Stimulated activated CD4-positive, alpha-beta T cell treated with anti-CD3 and anti-CD28 coated beads, Interleukin-12 subunit alpha, Interleukin-12 subunit beta, amount 100 ng/mL, for 24 hours (primary cell): ENCODE measurements at regions not wholly inside any gene's neighbourhood (a gene's known extent, or its start where the extent isn't known, plus 50 kb on each side); places are given as distances from the start of the nearest gene placed in this dataset.

Source experiments
- DNase-seq, 2 experiments: peaks; one replicate each; pipeline ENCODE4 v3.0.0-alpha.2; 2020; ENCODE audit warnings: low read depth in 2 of 2

DNA sequence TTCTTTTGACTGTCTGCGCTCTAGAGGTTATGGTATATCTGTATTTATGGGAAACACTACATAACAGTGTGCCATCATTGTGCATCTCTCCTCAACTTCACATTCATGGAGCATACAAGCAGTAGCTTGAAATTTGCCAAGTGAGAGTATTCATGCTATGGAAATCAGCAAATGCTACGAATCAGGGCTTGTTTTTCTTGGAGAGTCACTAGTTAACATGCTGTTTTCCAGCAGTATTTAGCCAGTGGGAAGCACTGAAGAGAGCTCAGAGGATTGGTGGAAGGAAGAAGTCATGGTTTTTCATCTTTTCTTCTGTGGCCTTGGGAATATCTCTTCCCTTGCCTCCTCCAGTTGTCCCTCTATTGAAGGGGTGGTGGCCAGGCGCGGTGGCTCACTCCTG is 303.0 kb downstream of the PSAT1 start:
- DNase-seq = no peak

GRCh38 chr9:78601957-78602565 is 305.1 kb downstream of the PSAT1 start:
- DNase-seq = peak in 1 of 2 experiments; percentile 1

GRCh38 chr9:78605041-78606000 is 308.4 kb downstream of the PSAT1 start:
- no peak for DNase-seq

DNA sequence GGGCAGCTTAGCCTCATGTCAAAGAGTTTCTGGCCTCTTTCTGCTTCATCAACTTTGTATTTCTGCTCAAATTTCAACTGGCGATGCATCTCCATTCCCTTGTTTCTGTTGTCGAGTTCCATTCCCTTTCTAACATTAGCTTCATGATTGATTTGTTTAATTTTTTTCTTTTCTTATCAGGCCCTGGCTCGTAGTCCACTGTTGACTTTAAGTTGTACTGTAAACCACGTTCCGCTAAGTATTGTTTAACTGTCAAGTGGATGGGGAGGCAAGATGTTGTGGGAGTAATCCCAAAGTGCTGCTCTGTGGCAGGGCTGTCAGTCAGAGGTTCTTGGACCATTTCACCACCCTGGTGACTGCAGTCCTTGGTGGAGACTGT is 309.1 kb downstream of the PSAT1 start:
- no peak for DNase-seq

DNA sequence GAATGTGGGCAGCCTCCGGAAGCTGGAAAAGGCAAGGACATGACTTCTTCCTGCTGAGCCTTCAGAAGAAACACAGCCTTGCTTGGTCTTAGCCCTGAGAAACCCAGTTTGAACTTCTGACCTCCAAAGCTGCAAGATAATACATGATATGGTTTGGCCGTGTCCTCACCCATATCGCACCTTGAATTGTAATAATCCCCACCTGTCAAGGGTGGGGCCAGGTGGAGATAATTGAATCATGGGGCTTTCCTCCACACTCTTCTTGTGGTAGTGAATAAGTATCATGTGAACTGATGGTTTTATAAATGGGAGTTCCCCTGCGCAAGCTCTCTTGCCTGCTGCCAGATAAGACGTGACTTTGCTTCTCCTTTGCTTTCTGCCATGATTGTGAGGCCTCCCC is 310.9 kb downstream of the PSAT1 start:
- DNase-seq = no peak

DNA sequence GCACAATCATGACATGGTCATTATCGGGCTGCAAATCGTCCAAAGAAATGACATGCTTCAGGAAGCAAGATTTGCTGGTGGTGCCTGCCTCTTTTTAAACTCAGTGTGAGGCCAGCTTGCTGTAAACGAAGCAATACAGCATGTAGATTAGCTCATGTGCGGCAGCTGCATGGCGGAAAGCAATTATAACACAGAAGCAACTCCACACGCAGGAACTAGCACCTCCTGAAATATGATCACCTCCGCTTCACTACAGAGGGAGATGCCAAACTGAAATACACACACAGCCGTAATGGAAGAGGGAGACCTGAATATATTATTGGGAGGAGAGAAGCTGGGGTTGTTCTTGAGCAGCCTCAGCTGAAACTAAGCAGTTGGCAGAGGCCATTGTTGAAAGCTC is 312.5 kb downstream of the PSAT1 start:
- no peak for DNase-seq

GRCh38 chr9:78612091-78612490 is 315.2 kb downstream of the PSAT1 start:
- DNase-seq = no peak

GRCh38 chr9:78613006-78613405 is 316.1 kb downstream of the PSAT1 start:
- DNase-seq = no peak

GRCh38 chr9:78614892-78615291 is 318.0 kb downstream of the PSAT1 start:
- no peak for DNase-seq

DNA sequence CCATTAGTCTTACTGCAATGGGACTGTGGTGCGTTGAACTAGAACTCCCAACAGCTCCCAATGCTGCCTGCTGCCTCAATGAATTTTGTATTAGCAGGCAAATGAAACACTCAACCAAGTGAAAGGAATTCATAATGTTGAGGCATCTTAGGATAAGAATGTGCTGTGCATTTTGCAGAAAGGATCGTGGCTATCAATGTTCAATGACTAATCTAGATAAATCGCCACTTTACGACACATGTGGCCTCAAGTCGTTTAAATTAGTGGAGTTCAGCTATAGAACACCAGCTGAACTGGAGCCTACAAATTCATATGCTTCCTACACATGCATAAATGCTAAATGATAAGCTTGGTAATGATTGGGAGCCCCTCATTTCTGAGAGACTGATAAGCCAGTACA is 318.4 kb downstream of the PSAT1 start:
- no peak for DNase-seq

GRCh38 chr9:78618735-78619134 is 321.8 kb downstream of the PSAT1 start:
- DNase-seq = no peak

- DNase-seq = no peak
Measured at GRCh38 chr9:78620303-78620702, 323.4 kb downstream of the PSAT1 start.

DNA sequence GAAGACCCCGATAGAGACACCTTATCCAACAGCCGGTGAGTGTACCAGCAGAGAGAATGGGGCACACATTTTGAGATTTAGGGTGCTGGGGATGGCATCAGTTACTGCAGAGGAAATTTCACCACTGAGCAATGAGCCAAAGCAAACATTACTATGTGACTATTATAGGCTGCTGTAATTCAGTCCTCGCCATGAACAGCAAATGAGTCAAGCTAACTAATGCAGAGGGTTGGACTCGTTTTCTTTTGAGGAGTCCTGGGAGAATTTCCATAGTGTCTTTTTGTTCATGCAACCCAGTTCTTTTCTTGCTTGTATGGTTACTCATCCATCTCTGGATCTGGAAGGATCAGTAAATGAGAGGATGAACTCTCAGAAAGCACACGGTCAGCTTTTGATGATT is 323.8 kb downstream of the PSAT1 start:
- DNase-seq = no peak

DNA sequence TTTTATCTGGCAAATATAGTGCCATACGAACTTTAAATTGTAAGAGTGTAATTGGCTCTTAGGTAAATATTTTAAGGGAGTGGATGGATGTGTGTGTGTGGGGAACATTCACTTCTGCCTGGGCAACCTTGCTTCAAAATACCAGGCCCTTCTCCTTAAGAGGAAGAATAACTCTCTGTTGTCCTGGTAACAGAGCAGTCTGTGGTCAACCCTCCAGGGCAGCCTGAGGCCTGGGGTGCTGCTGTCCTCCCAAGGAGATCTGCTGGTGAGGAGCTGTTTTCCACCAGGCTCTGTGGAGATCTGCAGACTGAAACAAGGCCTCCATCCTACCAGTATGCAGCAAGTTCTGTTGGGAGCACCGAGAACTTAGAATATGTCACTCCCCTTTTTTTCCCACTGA is 325.2 kb downstream of the PSAT1 start:
- no peak for DNase-seq

DNA sequence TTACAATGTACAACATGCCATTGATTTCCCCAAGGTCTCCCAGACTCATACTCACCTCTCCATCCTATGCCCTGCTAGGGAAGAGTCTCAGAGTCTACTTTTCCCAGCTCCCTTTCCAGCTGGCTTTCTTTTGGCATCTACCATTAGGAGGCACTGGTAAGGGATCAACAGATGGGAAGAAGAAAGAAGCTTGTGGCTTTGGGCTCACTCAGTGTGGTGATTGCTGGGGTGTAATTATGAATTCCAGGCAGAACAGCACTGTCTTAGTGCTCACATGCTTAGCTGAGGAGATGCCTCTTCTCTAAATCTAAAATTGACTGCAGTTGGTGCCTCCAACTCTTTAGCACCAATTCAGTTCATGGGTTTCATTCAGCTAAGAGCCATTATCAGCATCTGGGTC is 330.0 kb downstream of the PSAT1 start:
- DNase-seq = no peak

DNA sequence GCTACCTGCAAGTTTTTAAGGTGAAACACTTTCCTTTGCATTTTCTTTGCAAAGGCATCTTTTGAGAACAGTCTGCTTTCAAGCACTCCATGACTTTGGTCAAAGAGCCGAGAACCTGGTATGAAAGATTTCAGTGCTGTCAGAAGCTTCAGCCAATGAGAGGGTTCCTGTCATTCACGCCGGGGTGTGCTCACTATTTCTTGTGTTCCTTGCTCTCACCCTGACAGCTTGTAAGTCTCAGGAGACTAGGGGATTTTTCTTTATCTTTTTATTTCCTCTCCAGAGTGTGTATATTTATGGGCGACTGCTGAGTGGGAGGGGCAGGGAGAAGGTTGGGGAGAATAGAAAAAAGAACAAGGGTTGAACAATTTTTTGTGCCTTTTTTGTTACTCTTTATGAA is 334.0 kb downstream of the PSAT1 start:
- DNase-seq = no peak

- DNase-seq = no peak
Measured at GRCh38 chr9:78640728-78641127, 343.8 kb downstream of the PSAT1 start.

- no peak for DNase-seq
Measured at GRCh38 chr9:78644359-78644758, 347.4 kb downstream of the PSAT1 start.

DNA sequence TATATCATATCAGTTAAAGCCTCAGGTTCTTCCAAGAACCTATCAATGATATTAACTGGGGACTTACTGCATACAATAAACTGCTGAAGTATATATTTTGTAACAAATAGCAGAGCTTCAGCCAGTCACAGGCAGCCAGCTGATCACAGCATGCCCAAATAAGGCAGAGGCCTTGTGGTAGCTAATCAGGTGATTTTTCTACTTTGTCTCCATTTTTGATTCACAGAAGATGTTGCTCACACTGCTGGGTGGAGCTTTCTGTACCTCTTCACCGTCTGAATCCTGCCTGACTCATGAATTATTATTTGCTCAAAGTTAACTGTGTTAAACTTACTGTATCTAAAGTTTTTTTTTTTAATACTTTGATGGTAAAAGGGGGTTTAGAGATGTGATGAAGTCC is 357.4 kb downstream of the PSAT1 start:
- DNase-seq = no peak

DNA sequence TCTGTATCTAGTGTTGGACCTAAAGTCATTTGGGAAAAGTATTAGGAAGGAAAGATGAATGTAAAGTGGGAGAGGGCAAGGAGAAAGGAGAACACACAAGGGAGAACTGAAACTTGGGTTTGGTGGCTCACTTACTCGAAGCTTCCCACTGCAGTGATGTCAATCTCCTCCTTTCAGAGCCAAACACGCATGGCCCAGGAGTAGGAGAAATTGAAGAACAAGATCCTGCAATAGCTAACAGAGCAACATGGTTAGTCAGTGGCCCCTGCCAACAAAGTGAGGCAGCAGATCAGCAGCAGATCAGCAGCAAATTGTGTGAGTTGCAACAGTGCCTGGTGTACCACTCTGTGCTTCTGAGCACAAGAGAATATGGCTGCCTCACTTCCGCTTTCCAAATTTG is 366.4 kb downstream of the PSAT1 start:
- DNase-seq = no peak

- DNase-seq = no peak
Measured at GRCh38 chr9:78664370-78664769, 367.4 kb downstream of the PSAT1 start.

GRCh38 chr9:78666818-78667414 is 370.0 kb downstream of the PSAT1 start:
- DNase-seq = no peak
